Brain pericyte (primary cell): ENCODE measurements at regions not wholly inside any gene's neighbourhood (a gene's known extent, or its start where the extent isn't known, plus 50 kb on each side); places are given as distances from the start of the nearest gene placed in this dataset.
A peak's percentile ranks its signal among the peaks of the same experiment; 100 is the strongest.
"Not testable (repeated sequence)": the region's sequence is repeated elsewhere in the genome, so short reads cannot be mapped to it uniquely, and the experiment has no call there.

Experiments
- DNase-seq: peaks from one replicate; pipeline ENCODE4 v3.0.0-alpha.2; 2012; ENCODE audit warnings: low read depth, low spot score

- no peak for DNase-seq
Observed at GRCh38 chr2:149871091-149871885, 283.7 kb upstream of the MMADHC start.

GRCh38 chr2:149863227-149863626 lies 275.7 kb upstream of the MMADHC start:
- DNase-seq: no peak

GRCh38 chr2:149861034-149861433 lies 273.5 kb upstream of the MMADHC start:
- DNase-seq: no peak

DNA sequence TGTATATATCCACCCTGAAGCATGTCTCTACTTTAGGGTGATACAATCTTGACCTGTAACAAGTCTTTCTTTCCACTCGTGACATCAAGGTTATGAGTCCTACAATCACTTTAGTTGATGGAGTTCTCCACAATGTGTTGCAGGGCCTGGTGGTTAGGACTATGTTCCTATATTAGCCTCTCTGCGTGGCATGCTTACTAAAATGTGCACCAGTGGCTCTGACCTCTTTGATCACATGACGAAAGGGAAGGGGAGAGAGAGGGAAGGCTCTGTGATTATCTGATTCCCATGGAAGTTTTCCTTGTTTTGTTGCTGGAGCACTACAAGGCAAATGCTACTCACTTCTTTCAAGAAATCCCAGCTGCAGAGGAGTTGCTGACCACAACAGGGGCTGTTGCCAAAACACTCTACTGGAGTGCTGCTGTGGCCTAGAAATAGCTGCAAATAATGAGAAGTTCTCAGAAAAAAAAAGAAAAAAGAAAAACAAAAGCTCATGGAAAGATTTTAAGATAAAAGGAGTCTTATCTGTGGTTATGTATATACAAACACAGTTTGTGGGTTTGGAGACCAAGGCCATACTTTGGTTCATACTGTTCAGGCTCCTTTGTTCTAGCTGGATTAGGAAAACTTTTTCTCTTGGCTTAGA lies 272.8 kb upstream of the MMADHC start:
- peak; percentile 81 for DNase-seq

- no peak for DNase-seq
Observed at GRCh38 chr2:149858901-149859634, 271.5 kb upstream of the MMADHC start.

DNA sequence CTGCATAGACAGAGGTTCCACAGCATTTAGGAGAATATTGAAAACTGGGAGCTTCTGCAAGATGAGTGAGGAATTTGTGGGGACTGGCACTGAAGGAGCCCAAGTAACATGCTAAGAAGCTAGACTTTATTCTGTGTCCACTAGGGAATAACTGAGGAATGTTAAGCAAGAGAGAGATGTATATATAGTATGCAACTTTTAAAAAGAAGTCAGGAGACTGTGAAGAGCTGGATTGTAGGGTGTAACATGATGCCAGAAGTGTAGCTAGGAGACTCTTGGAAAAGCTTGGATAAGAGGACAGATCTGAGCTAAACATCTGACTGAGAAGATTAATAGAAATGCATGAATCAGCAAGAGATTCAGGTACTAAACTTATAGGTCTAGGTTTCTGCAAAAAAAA lies 270.6 kb upstream of the MMADHC start:
- no peak for DNase-seq

DNA sequence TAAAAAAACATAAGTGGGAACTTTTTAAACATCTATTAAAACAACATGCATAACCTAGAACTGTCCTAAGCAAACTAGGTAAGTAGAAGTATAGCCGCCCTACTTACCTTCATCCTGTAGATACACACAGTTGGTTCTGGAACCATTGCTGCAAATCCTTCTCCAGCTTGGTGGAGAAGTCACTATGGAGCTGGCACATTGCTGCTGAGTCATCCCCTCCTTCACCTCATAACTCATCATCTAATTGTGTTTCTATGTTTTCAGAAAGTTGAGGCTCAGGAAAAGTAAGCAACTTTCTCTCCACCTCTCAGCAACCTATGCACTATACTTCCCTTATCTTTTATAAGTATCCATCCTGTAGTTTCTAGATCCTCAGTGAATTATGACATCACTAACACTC lies 269.8 kb upstream of the MMADHC start:
- no peak for DNase-seq

DNA sequence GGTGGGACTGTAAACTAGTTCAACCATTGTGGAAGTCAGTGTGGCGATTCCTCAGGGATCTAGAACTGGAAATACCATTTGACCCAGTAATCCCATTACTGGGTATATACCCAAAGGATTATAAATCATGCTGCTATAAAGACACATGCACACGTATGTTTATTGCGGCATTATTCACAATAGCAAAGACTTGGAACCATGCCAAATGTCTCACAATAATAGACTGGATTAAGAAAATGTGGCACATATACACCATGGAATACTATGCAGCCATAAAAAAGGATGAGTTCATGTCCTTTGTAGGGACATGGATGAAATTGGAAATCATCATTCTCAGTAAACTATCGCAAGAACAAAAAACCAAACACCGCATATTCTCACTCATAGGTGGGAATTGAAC lies 268.3 kb upstream of the MMADHC start:
- not testable (repeated sequence) for DNase-seq

DNA sequence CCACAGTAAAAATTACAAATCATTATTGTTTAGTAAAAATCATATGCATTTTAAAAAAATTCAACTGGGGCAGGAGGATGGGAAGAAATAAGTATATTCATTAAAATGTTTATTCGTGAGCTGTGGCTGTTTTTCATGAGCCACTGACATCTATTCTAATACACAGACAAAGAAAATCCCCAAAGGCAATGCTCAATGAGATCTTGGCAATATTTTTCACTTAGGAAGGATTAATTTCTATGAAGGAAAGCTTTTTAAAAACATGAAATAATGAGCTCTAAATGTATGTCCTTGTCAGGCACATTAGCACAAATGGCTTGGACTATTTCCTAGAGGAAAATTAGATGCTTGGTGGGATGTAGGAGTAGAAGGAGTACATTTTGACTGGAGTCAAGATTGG lies 262.0 kb upstream of the MMADHC start:
- DNase-seq: no peak

DNA sequence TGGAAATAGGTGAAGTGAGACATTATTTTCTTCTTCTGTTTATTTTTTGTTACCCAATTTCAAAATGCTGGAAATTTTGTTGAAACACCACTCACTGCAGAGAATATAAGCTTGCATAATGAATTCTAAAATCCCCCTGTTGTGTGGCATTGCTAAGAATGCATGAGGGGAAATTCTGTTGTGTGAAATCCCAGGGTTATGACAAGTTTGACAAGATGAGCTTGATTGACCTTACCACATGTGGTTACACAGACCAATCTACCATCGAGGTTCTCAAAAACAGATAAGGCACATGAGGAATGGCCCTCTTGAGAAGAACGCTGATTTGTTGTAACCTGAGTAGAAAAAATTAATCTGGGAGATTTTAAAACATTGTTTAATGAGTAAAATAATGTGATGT lies 261.6 kb upstream of the MMADHC start:
- DNase-seq: no peak

GRCh38 chr2:149841396-149841795 lies 253.8 kb upstream of the MMADHC start:
- DNase-seq: no peak

GRCh38 chr2:149832324-149832723 lies 244.7 kb upstream of the MMADHC start:
- no peak for DNase-seq

DNA sequence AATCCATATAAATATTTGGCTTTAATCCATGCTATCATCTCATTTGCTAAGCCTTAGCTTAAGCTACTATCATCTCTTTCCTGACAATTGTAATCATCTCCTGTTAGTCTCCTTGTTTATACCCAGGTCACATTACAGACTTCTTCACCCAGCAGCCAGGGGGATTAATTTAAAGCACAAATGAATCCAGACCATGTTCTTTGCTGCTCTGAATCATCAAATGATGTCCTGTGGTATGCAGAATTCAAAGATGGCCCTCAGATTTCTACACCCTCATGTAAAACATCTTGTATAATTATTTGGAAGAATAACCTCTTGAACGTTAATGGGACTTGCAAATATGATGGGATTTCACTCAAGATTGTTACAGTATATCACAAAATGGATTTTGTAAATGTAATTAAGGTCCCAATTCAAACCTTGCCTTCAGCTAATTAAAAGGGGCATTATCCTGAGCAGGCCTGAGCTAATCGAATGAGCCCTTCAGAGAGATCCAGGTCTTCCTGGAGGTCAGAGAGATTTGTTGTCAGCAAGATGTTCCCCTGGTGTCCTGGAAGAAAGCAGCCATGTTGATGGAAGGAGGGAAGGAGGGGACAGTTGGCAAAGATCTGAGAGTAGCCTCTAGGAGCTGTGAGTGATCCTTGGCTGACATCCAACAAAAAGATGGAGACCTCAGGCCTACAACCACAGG lies 241.1 kb upstream of the MMADHC start:
- DNase-seq: no peak

DNA sequence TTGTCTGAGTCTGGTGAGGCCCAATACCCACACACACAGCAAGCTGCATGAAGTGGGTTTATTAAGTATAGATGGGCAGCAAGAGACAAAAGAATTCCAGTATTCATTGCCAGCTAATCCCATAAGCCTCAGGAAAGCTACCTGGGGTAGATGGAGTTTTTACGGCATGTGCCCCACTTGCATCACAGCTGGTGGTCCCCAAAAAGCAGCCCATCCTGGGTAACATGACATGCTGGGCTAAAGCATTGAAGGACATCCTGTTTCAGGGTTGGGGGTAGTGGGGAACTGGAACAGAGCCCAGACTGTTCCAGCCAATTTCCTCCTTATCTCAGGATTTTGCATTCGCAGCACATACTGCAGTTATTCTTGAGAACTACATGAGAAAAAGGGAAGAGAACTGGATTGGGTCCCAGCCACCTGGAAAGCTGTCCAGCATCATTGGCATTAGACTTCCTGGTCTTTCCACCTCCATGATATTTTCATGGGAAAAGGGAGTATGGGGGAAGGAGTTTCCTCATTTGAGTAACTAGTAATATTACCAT lies 240.1 kb upstream of the MMADHC start:
- no peak for DNase-seq

GRCh38 chr2:149826471-149827125 lies 239.0 kb upstream of the MMADHC start:
- no peak for DNase-seq

GRCh38 chr2:149825473-149825872 lies 237.9 kb upstream of the MMADHC start:
- DNase-seq: no peak

DNA sequence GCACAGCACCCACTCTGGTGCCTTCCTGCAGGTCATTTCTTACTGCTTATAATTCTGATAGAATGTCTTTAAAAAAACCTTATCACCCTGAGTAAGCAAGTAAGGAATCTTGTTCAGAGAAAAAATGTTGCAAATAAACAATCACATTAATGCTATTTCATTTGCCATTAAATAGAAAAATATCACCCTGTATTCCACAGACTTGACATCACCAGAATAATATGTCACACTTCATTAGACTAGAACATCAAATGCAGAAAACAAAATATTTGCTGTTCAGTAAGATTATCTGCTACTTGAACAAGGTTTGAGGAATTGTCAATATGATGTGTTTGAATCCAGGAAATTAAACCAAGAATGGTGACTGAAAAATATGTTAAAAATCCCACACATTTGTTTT lies 236.6 kb upstream of the MMADHC start:
- no peak for DNase-seq

DNA sequence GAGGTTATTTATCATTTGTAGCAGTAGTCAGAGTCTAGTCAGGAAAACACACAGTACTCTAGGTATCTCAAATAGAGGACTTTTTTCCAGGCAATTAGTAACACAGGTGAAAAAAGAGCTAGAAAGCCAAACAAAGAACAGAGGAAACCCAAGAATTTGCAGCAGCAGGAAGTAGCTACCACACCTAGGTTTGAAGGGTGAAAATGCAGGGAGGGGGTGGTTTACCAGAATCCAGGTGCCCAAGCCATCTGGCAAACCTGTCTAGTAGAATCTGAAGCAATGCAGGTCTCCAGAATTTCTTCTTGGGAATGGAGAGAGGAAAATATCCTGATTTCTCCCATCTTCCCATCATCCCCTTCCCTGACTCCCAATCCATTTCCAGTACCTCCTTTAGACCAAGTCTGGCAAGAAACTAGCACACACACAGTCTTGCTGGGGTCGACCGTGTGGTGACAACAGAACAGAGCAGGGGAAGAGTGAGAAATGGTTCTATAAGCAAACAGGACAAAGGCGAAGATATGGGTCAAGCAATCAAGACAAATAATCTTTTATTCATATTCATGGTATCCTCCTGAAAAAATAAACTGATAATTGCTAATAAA lies 231.9 kb upstream of the MMADHC start:
- DNase-seq: no peak

- no peak for DNase-seq
Observed at GRCh38 chr2:149816756-149817551, 229.4 kb upstream of the MMADHC start.

DNA sequence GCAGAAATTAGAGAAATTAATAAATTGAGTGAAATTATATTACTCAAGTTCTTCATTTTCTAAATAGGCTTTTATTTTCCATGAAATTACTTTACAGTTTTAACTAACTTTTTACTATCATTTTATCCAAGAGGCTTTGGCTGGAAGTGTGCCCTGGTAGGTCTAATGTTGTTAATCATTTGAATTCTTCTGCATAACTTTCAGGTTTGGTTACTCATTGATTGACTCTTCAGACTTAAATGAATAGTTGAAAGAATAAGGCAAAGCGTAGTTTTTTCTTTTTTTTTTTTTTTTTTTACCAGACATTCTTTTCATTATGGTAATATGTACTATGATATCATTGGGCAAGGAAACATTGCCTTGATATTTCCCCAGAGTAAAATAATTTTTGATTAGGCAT lies 228.4 kb upstream of the MMADHC start:
- DNase-seq: no peak
